Neural cell (in vitro differentiated cells): ENCODE measurements at regions not wholly inside any gene's neighbourhood (a gene's known extent, or its start where the extent isn't known, plus 50 kb on each side); places are given as distances from the start of the nearest gene placed in this dataset.

Experiments
- H2AFZ ChIP-seq: fragments of 200-600, 300-800 bp; sonication (generic), shearing (Covaris generic); 2 replicates; pipeline ENCODE4 v1.6.0; 2014; ENCODE audit warnings: low read depth, mild to moderate bottlenecking, antibody characterized with exemption, low read length, moderate library complexity
- H3F3A ChIP-seq: fragments of 200-600 bp; shearing (Covaris generic); 2 replicates; pipeline ENCODE4 v1.6.1; 2016; ENCODE audit warnings: mild to moderate bottlenecking, moderate library complexity, mixed read lengths, antibody characterized with exemption, low read length; ENCODE audit not compliant: insufficient read depth, poor library complexity, severe bottlenecking
- H3K27ac ChIP-seq: fragments of 200-600, 300-800 bp; sonication (generic), shearing (Covaris generic); 2 replicates; pipeline ENCODE4 v1.5.1; 2014; ENCODE audit warnings: mild to moderate bottlenecking, low read length, moderate library complexity
- H3K27me3 ChIP-seq: fragments of 300-800, 200-600 bp; sonication (generic), shearing (Covaris generic); 2 replicates; pipeline ENCODE4 v1.6.0; 2014; ENCODE audit warnings: mild to moderate bottlenecking, low read depth, low read length, moderate library complexity; ENCODE audit not compliant: insufficient read depth
- H3K36me3 ChIP-seq: fragments of 300-800, 200-600 bp; sonication (generic), shearing (Covaris generic); 2 replicates; pipeline ENCODE4 v1.5.1; 2014; ENCODE audit warnings: mild to moderate bottlenecking, antibody characterized with exemption, low read length, moderate library complexity; ENCODE audit not compliant: insufficient read depth
- H3K4me2 ChIP-seq: fragments of 300-800, 200-600 bp; sonication (generic), shearing (Covaris generic); 2 replicates; pipeline ENCODE4 v1.6.0; 2014; ENCODE audit warnings: mild to moderate bottlenecking, low read length
- H3K4me3 ChIP-seq: fragments of 300-800, 200-600 bp; sonication (generic), shearing (Covaris generic); 2 replicates; pipeline ENCODE4 v1.5.1; 2014; ENCODE audit warnings: mild to moderate bottlenecking, low read length, moderate library complexity
- H3K79me2 ChIP-seq: fragments of 200-600 bp; shearing (Covaris generic); replicated peaks from 2 replicates; pipeline ENCODE4 v1.6.0; 2014; ENCODE audit warnings: mild to moderate bottlenecking, low read length, moderate library complexity; ENCODE audit not compliant: insufficient read depth
- H3K9ac ChIP-seq: fragments of 300-800, 200-600 bp; sonication (generic), shearing (Covaris generic); 2 replicates; pipeline ENCODE4 v1.6.1; 2016; ENCODE audit warnings: mild to moderate bottlenecking, low read length, mixed read lengths
- H3K9me2 ChIP-seq: fragments of 200-600 bp; shearing (Covaris generic); 2 replicates; pipeline ENCODE4 v1.6.1; 2016; ENCODE audit warnings: mild to moderate bottlenecking, low read length, mixed read lengths; ENCODE audit not compliant: insufficient read depth
- H3K9me3 ChIP-seq: fragments of 200-600, 300-800 bp; sonication (generic), shearing (Covaris generic); 2 replicates; pipeline ENCODE4 v1.6.1; 2016; ENCODE audit warnings: mild to moderate bottlenecking, mixed run types, low read length, moderate library complexity, mixed read lengths
- H4K20me1 ChIP-seq: fragments of 200-600 bp; shearing (Covaris generic); 2 replicates; pipeline ENCODE4 v1.6.1; 2016; ENCODE audit warnings: mild to moderate bottlenecking, mixed run types; ENCODE audit not compliant: insufficient read depth
- CTCF ChIP-seq: fragments of 450-650 bp; IDR thresholded peaks from 2 replicates; pipeline ENCODE4 v1.5.1; 2014; ENCODE audit warnings: antibody characterized with exemption, mild to moderate bottlenecking, moderate library complexity; ENCODE audit not compliant: poor library complexity, severe bottlenecking
- EP300 ChIP-seq: fragments of 450-650 bp; conservative IDR thresholded peaks from 2 replicates; pipeline ENCODE4 v1.6.1; 2014; ENCODE audit warnings: antibody characterized with exemption, mild to moderate bottlenecking, moderate library complexity; ENCODE audit not compliant: poor library complexity, severe bottlenecking
- EZH2 ChIP-seq: fragments of 200-600, 300-800 bp; shearing (Covaris generic), sonication (generic); IDR thresholded peaks from 2 replicates; pipeline ENCODE4 v1.6.1; 2014; ENCODE audit warnings: antibody characterized with exemption, low read length, borderline replicate concordance, mild to moderate bottlenecking; ENCODE audit not compliant: insufficient read depth, poor library complexity, severe bottlenecking
- MXI1 ChIP-seq: fragments of 450-650 bp; conservative IDR thresholded peaks from 2 replicates; pipeline ENCODE4 v1.6.1; 2014; ENCODE audit warnings: antibody characterized with exemption, mild to moderate bottlenecking; ENCODE audit not compliant: poor library complexity, severe bottlenecking
- POLR2AphosphoS5 ChIP-seq: IDR thresholded peaks from 2 replicates; pipeline ENCODE4 v1.6.1; 2012
- RAD21 ChIP-seq: fragments of 450-650 bp; conservative IDR thresholded peaks from 2 replicates; pipeline ENCODE4 v1.6.1; 2014; ENCODE audit warnings: antibody characterized with exemption, mild to moderate bottlenecking, moderate library complexity
- REST ChIP-seq: IDR thresholded peaks from 2 replicates; pipeline ENCODE4 v1.6.1; 2012; ENCODE audit warnings: borderline replicate concordance
- SMC3 ChIP-seq: fragments of 450-650 bp; conservative IDR thresholded peaks from 2 replicates; pipeline ENCODE4 v1.6.1; 2014; ENCODE audit warnings: antibody characterized with exemption, mild to moderate bottlenecking, moderate library complexity; ENCODE audit not compliant: poor library complexity
- TAF1 ChIP-seq: IDR thresholded peaks from 2 replicates; pipeline ENCODE4 v1.6.1; 2012; ENCODE audit warnings: low read depth

GRCh38 chr2:126790987-126791780 is 107.5 kb upstream of the TEX51 start:
- H3K9me2 ChIP-seq = no peaks in the 10 kb centered on the region
- no peak overlapping the region for H3K9ac ChIP-seq
- no peak for TF ChIP-seq RAD21
- TF ChIP-seq TAF1 = no peak
- no peaks in the 10 kb centered on the region for H3K9me3 ChIP-seq
- H3K79me2 ChIP-seq = no peaks in the 10 kb centered on the region
- no peak overlapping the region for H3K27ac ChIP-seq
- H3K4me2 ChIP-seq = no peak overlapping the region
- H2AFZ ChIP-seq = no peak overlapping the region
- no peaks in the 10 kb centered on the region for H3F3A ChIP-seq
- no peaks in the 10 kb centered on the region for H3K27me3 ChIP-seq
- no peaks in the 10 kb centered on the region for H4K20me1 ChIP-seq
- no peaks in the 10 kb centered on the region for H3K36me3 ChIP-seq
- no peak overlapping the region for H3K4me3 ChIP-seq

- no peak overlapping the region for H3K4me3 ChIP-seq
- H3K27me3 ChIP-seq = no peaks in the 10 kb centered on the region
- no peaks in the 10 kb centered on the region for H3K79me2 ChIP-seq
- no peak for TF ChIP-seq REST
- TF ChIP-seq RAD21 = no peak
- no peak for TF ChIP-seq EZH2
- no peak for TF ChIP-seq POLR2AphosphoS5
- no peak for TF ChIP-seq EP300
- no peak for TF ChIP-seq CTCF
- TF ChIP-seq TAF1 = no peak
- no peak for TF ChIP-seq MXI1
- TF ChIP-seq SMC3 = no peak
- no peak overlapping the region for H2AFZ ChIP-seq
- no peak overlapping the region for H3K4me2 ChIP-seq
- no peaks in the 10 kb centered on the region for H3K36me3 ChIP-seq
- no peak overlapping the region for H3K9ac ChIP-seq
- H3K9me3 ChIP-seq = no peaks in the 10 kb centered on the region
- H3K9me2 ChIP-seq = no peaks in the 10 kb centered on the region
- no peaks in the 10 kb centered on the region for H4K20me1 ChIP-seq
- H3F3A ChIP-seq = no peaks in the 10 kb centered on the region
- no peak overlapping the region for H3K27ac ChIP-seq
Measured at GRCh38 chr2:126792186-126792585, 106.5 kb upstream of the TEX51 start.
